ENCODE measurements at regions not wholly inside any gene's neighbourhood (a gene's known extent, or its start where the extent isn't known, plus 50 kb on each side); places are given as distances from the start of the nearest gene placed in this dataset.

GRCh38 chr6:105500693-105501092, 97.8 kb upstream of the PREP start:
- Histone ChIP-seq H3K27ac (ENCODE audit: low read length) (no peak overlapping the region), H3K36me3 (ENCODE audit: control insufficient read depth, insufficient read depth, low read length) (no peaks in the 10 kb centered on the region), H3K4me1 (ENCODE audit: control insufficient read depth, insufficient read depth, low read length) (no peaks in the 10 kb centered on the region), H3K9me3 (ENCODE audit: control insufficient read depth, insufficient read depth, low read length) (no peaks in the 10 kb centered on the region), H3K4me3 (ENCODE audit: low read length) (no peak overlapping the region), H3K27me3 (ENCODE audit: control insufficient read depth, insufficient read depth, low read length) (no peaks in the 10 kb centered on the region)
- Mint-ChIP-seq H3K27me3 (ENCODE audit: low read depth in 2 of 2) (no peaks in the 10 kb centered on the region), H3K36me3 (no peaks in the 10 kb centered on the region), H3K4me1 (no peaks in the 10 kb centered on the region), H3K9me3 (no peaks in the 10 kb centered on the region), H3K4me3 (no peak overlapping the region), H3K27ac (no peak overlapping the region)
- DNase-seq (no peak), ATAC-seq (no peak)
- 88% methylated on average over 1 of the region's 1 CpG for WGBS (ENCODE audit: insufficient coverage)
- intact Hi-C loops (cut with micrococcal nuclease): no loop called here
- TF ChIP-seq CTCF (IDR thresholded peaks at IDR 0.05): no peak

GRCh38 chr6:105499931-105500330, 97.0 kb upstream of the PREP start:
- WGBS (ENCODE audit: insufficient coverage): 100% methylated on average over 1 of the region's 3 CpGs
- Histone ChIP-seq H3K36me3 (ENCODE audit: control insufficient read depth, insufficient read depth, low read length) (no peaks in the 10 kb centered on the region), H3K9me3 (ENCODE audit: control insufficient read depth, insufficient read depth, low read length) (no peaks in the 10 kb centered on the region), H3K4me1 (ENCODE audit: control insufficient read depth, insufficient read depth, low read length) (no peaks in the 10 kb centered on the region), H3K27ac (ENCODE audit: low read length) (no peak overlapping the region), H3K4me3 (ENCODE audit: low read length) (no peak overlapping the region), H3K27me3 (ENCODE audit: control insufficient read depth, insufficient read depth, low read length) (no peaks in the 10 kb centered on the region)
- no peak overlapping the region for H3K4me3 Mint-ChIP-seq
- no peaks in the 10 kb centered on the region for H3K27me3 Mint-ChIP-seq (ENCODE audit: low read depth in 2 of 2)
- no peaks in the 10 kb centered on the region for H3K9me3 Mint-ChIP-seq
- H3K27ac Mint-ChIP-seq: no peak overlapping the region
- TF ChIP-seq CTCF (IDR thresholded peaks at IDR 0.05): no peak
- no peak for DNase-seq
- H3K4me1 Mint-ChIP-seq: no peaks in the 10 kb centered on the region
- ATAC-seq: no peak
- intact Hi-C loops (cut with micrococcal nuclease): no loop called here
- no peaks in the 10 kb centered on the region for H3K36me3 Mint-ChIP-seq

GRCh38 chr6:105499136-105499870, 96.4 kb upstream of the PREP start:
- Mint-ChIP-seq H3K27me3 (ENCODE audit: low read depth in 2 of 2) (no peaks in the 10 kb centered on the region), H3K9me3 (no peaks in the 10 kb centered on the region), H3K27ac (no peak overlapping the region), H3K36me3 (no peaks in the 10 kb centered on the region), H3K4me1 (no peaks in the 10 kb centered on the region), H3K4me3 (no peak overlapping the region)
- Histone ChIP-seq H3K9me3 (ENCODE audit: control insufficient read depth, insufficient read depth, low read length) (no peaks in the 10 kb centered on the region), H3K27ac (ENCODE audit: low read length) (no peak overlapping the region), H3K27me3 (ENCODE audit: control insufficient read depth, insufficient read depth, low read length) (no peaks in the 10 kb centered on the region), H3K36me3 (ENCODE audit: control insufficient read depth, insufficient read depth, low read length) (no peaks in the 10 kb centered on the region), H3K4me1 (ENCODE audit: control insufficient read depth, insufficient read depth, low read length) (no peaks in the 10 kb centered on the region), H3K4me3 (ENCODE audit: low read length) (no peak overlapping the region)
- intact Hi-C loops (cut with micrococcal nuclease): no loop called here
- WGBS (ENCODE audit: insufficient coverage): 94% methylated on average over 2 of the region's 2 CpGs
- no peak for ATAC-seq
- TF ChIP-seq CTCF (IDR thresholded peaks at IDR 0.05): no peak
- no peak for DNase-seq

GRCh38 chr6:105497549-105497948, 94.7 kb upstream of the PREP start:
- no peak for TF ChIP-seq CTCF (IDR thresholded peaks at IDR 0.05)
- Histone ChIP-seq H3K4me3 (ENCODE audit: low read length) (no peak overlapping the region), H3K9me3 (ENCODE audit: control insufficient read depth, insufficient read depth, low read length) (no peaks in the 10 kb centered on the region), H3K27me3 (ENCODE audit: control insufficient read depth, insufficient read depth, low read length) (no peaks in the 10 kb centered on the region), H3K4me1 (ENCODE audit: control insufficient read depth, insufficient read depth, low read length) (no peaks in the 10 kb centered on the region), H3K27ac (ENCODE audit: low read length) (no peak overlapping the region), H3K36me3 (ENCODE audit: control insufficient read depth, insufficient read depth, low read length) (no peaks in the 10 kb centered on the region)
- H3K4me3 Mint-ChIP-seq: no peak overlapping the region
- H3K27me3 Mint-ChIP-seq (ENCODE audit: low read depth in 2 of 2): no peaks in the 10 kb centered on the region
- H3K36me3 Mint-ChIP-seq: no peaks in the 10 kb centered on the region
- DNase-seq (no peak), ATAC-seq (no peak)
- H3K27ac Mint-ChIP-seq: no peak overlapping the region
- no CpG with 5 or more reads among the region's 2 CpGs for WGBS (ENCODE audit: insufficient coverage)
- H3K9me3 Mint-ChIP-seq: no peaks in the 10 kb centered on the region
- no peaks in the 10 kb centered on the region for H3K4me1 Mint-ChIP-seq
- intact Hi-C loops (cut with micrococcal nuclease): no loop called here

Measured in natural killer cell (primary cell).